ENCODE measurements at regions not wholly inside any gene's neighbourhood (a gene's known extent, or its start where the extent isn't known, plus 50 kb on each side); places are given as distances from the start of the nearest gene placed in this dataset.

DNA sequence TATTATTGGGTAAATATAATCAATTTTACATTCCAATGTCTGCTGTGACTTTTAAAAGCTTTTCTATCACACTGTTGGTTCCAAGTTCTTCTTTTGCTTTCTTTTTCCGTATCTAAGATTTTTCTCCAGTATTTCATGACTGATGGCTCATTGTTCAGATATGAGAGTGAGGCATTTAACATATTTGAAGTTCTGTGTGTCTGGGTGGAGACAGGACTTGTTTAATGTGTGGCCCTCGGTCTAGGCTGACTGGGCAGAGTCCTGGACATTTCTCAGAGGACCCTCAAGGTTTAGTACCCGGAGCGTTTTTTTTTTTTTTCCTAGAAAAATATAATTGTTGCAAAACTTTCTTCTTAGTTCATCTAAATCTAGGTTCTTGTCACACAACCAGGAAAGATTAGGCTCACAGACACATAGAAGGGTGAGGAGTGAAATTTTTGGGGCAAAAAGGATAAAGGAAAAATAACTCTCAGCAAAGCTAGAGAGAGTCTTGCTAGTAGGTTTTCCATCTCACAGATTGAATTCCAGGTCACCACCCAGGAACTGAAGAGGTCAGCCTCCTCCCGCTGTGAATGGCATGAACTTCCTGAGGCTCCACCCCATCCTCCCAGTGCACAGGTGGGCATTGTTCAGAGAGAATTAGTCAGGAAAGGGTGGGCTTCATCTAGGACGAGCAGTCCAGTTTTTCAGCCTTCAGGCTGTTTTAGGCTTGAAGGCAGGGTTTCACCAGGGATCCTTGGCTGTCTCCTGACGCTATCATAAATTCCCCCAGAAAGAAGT lies 1002.4 kb upstream of the PCDH9 start:
- TF ChIP-seq, protein P1, sequence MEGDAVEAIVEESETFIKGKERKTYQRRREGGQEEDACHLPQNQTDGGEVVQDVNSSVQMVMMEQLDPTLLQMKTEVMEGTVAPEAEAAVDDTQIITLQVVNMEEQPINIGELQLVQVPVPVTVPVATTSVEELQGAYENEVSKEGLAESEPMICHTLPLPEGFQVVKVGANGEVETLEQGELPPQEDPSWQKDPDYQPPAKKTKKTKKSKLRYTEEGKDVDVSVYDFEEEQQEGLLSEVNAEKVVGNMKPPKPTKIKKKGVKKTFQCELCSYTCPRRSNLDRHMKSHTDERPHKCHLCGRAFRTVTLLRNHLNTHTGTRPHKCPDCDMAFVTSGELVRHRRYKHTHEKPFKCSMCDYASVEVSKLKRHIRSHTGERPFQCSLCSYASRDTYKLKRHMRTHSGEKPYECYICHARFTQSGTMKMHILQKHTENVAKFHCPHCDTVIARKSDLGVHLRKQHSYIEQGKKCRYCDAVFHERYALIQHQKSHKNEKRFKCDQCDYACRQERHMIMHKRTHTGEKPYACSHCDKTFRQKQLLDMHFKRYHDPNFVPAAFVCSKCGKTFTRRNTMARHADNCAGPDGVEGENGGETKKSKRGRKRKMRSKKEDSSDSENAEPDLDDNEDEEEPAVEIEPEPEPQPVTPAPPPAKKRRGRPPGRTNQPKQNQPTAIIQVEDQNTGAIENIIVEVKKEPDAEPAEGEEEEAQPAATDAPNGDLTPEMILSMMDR (IDR thresholded peaks at IDR 0.05) = no peak
- TF ChIP-seq EZH2phosphoT487 (IDR thresholded peaks at IDR 0.05) = no peak

Data from neural progenitor cell (in vitro differentiated cells).